Epithelial cell of proximal tubule (primary cell): ENCODE measurements at regions not wholly inside any gene's neighbourhood (a gene's known extent, or its start where the extent isn't known, plus 50 kb on each side); places are given as distances from the start of the nearest gene placed in this dataset.

Source experiments
- DNase-seq: peaks from one replicate; pipeline ENCODE4 v3.0.0-alpha.2; 2011; ENCODE audit warnings: low read depth
- H3K4me3 ChIP-seq: 2 replicates; pipeline ENCODE4 v1.5.1; 2011; ENCODE audit warnings: low read depth, mild to moderate bottlenecking, low read length
- CTCF ChIP-seq: conservative IDR thresholded peaks from 2 replicates; pipeline ENCODE4 v1.5.1; 2012; ENCODE audit warnings: low read depth, mild to moderate bottlenecking, low read length

DNA sequence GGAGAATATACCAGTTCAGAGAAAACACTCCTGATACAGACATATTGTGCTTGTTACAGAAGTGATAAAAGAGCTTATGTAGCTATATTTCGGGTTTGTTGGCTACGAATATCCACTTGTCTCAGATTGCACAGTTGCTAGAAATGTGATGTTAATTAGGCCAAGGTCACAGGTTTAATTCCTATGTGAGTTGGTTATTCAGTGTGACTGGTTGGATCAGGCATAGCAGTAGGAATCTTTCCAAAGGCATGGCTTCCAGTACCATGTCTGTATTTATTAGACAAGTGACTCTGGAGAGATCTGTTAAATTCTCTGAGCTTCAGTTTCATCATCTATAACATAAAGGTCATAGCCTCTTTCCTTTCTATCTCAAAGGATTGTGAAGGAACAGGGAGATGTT, 152.7 kb upstream of the KITLG start:
- H3K4me3 ChIP-seq = no peak overlapping the region
- no peak for TF ChIP-seq CTCF
- no peak for DNase-seq

GRCh38 chr12:88729196-88729595, 148.9 kb upstream of the KITLG start:
- H3K4me3 ChIP-seq = no peak overlapping the region
- no peak for DNase-seq
- TF ChIP-seq CTCF = no peak

DNA sequence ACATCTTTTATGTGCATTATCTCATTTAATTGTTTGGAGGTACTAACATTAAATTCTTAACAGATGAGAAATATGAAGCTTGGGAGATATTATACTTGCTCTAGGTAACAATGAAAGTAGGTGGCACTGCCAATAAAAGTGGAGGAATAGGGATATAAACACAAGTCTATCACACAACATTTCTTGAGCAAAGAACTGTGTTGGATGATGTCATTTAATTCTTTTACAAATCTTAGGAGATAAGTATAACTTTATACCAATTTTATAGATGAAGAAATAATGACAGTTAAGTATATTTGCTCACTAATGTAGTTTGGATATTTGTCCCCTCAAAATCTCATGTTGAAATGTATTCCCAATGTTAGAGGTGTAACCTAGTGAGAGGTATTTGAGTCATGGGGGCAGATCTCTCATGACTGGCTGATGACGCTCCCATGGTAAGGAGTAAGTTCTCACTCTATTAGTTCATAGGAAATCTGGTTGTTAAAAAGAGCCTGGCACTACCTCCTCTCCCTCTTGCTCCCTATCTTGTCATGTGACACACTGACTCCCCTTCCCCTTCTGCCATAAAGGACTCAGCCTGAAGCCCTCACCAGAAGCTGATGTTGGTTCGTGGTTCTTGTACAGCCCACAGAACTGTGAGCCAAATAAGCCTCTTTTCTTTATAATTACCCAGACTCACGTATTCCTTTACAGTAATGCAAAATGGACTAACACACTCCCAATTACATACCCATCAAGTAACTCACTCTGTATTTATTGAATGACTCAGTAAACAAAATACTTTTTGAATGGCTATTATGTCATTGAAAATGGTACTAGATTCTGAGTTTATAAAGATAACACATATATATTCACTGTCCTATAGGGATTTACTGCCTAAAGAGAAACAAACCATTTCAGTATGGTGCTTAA, 146.8 kb upstream of the KITLG start:
- no peak overlapping the region for H3K4me3 ChIP-seq
- DNase-seq = no peak
- no peak for TF ChIP-seq CTCF

DNA sequence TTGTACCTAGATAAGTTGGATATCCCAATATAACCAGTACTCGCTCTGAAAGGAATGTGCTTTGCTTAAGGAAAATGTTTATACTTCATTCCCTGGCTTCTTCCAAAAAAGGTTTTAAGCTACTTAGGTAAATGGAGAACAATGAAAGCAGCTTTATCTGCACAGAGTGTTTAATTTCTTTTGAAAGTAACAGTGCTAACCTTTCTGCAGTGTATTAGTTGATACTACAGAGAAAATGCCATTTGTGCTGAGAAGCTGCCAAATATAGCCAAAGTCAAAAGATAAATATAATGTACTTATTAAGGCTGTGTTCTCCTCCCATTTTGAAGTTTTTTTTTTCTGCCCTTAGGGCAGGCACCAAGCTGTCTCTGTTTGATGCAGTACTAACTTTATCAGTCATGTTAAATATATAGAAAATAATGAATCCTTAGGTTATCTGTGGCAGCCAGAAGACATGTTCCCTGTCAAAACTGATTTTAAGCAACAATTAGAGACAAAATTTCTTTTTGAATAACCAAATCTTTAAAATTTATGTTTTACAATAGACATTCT, 145.4 kb upstream of the KITLG start:
- no peak for TF ChIP-seq CTCF
- no peak overlapping the region for H3K4me3 ChIP-seq
- DNase-seq = no peak

DNA sequence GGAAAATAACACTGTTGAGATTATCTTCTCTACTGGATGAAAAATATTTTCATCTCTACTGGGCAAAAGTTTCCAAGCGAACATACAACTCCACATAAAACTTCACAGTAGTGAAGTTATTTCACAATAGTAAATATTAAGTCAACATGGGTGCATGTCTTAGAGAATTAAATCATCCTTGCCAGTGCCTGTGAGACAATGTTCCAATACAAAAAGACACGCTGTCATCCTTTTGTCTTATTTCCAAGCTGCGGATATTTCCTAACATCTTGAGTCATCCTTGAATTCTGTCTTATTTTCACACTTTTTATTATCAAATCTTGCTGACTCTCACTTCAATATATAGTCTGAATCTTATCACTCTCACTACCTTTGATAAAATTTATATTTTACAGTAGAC, 142.9 kb upstream of the KITLG start:
- TF ChIP-seq CTCF = no peak
- DNase-seq = no peak
- no peak overlapping the region for H3K4me3 ChIP-seq

DNA sequence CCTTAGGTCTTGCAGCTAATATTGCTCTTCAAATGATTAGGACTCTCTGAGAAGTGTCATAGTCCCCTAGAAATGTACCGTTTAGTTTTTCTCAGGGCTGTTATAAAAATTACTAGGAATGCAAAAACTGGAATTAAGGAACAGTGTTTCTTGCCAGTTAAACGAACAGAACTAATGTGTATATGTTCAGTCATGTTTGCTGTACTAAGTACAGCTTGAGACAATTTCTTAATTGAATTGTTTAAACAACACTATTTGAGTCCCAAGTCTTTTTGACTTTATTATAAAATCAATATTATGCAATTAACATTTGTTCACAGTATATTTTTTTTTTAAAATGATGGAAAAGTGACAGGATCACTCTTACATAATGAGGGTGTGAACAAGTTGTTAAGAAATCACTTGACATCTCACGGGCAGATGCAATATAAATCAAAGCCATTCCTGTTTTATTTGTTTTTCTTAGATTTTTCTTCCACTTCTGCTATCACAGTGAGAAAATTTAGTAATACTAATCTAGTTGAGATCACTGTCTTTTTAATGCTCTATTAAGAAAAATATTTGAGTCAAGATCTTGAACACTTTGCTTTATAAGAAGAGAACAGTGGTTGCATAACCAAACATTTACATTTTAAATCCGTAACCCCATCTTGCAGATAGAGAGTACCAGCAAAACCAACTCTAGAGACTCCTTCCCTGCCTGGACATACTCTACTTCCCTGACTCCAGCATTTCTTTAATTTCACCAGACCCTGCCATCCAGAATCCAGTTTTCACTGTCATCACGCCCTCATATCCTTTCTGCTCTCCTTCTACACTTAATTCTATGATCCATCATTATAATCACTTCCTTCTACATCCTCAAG, 140.7 kb upstream of the KITLG start:
- no peak overlapping the region for H3K4me3 ChIP-seq
- DNase-seq = no peak
- no peak for TF ChIP-seq CTCF
